ENCODE measurements at regions not wholly inside any gene's neighbourhood (a gene's known extent, or its start where the extent isn't known, plus 50 kb on each side); places are given as distances from the start of the nearest gene placed in this dataset.
"Not testable (repeated sequence)": the region's sequence is repeated elsewhere in the genome, so short reads cannot be mapped to it uniquely, and the experiment has no call there.

- DNase-seq (ENCODE audit: low read depth in 4 of 4, low spot score in 1 of 4): no peak
These were observed 112.5 kb downstream of the ADRA2C start for GRCh38 chr4:3878678-3879077.

GRCh38 chr4:3879681-3880614 lies 113.8 kb downstream of the ADRA2C start:
- no peak for DNase-seq (ENCODE audit: low read depth in 4 of 4, low spot score in 1 of 4)

DNA sequence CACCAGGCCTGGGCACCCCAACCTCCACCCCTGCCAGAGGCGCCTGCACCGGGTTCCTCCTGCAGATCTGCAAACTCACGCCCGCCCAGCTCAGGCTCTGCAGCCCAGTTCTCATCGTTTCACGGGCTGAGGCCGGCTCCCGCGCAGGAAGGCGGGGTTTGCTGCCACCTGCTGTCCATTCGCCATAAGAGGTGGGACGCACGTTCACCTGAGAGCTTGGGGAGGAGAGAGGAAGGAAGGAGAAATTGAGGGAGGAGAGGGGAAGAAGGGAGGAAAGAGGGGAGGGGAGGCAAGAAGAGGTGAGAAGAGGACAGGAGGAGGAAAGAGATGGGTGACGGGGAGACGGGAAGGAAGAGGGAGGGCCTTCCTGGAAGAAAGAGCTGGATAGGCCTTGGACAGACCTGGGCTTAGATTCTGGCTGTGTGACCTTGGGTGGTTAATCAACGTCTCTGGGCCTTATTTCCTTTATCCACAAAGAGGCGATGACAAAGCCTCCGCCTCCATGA lies 114.5 kb downstream of the ADRA2C start:
- DNase-seq (ENCODE audit: low read depth in 4 of 4, low spot score in 1 of 4): peak; percentile 21 to 60 (median 52)

DNA sequence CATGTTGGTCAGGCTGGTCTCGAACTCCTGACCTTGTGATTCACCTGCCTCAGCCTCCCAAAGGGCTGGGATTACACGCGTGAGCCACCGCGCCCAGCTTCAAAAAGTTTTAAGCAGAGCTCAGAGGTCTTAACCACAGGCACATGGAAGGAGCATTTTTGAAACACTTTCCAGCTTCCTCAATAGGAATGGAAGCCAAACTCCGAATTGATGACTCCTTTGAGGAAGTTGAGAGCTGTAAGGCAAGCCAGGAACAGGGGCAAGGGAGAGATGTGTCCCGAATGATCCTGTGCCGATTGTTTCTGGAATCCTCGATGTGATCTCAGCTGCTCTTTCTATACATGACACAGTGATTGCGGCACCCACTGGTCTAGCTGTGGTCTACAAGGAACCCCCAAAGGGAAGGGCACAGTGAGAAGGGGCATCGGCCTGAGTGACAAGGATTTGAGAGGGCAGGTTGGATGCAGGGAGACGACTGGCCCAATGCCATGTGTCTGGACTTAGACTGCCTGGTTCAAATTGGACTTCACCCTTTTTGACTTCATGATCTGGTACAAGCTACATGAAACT lies 116.2 kb downstream of the ADRA2C start:
- DNase-seq (ENCODE audit: low read depth in 4 of 4, low spot score in 1 of 4): not testable (repeated sequence)

GRCh38 chr4:3884261-3884660 lies 118.1 kb downstream of the ADRA2C start:
- DNase-seq (ENCODE audit: low read depth in 4 of 4, low spot score in 1 of 4): not testable (repeated sequence)

- DNase-seq (ENCODE audit: low read depth in 4 of 4, low spot score in 1 of 4): peak in 2 of 4 experiments; percentile 13 to 22
These were observed 127.4 kb downstream of the ADRA2C start for GRCh38 chr4:3893590-3893989.

- DNase-seq (ENCODE audit: low read depth in 4 of 4, low spot score in 1 of 4): not testable (repeated sequence)
These were observed 128.1 kb downstream of the ADRA2C start for GRCh38 chr4:3894086-3894959.

DNA sequence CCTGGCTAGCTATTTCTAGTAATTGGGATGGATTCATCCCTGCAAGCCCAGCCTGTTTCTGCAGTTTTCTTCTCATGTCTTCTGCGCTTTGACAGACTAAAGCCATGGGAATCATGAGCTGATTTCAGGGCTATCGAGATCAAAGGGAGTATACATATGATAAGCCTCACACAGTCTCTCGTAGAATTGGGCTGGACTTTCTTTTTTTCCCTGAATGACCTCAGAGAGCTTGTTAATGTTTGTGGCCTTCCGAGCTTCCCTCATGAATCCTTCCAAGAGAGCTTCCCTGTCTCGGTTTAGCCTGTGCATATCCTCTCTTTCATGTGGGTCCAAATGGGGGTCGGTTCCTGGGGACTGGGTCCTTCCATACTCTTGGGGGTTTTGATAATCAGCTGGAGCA lies 130.3 kb downstream of the ADRA2C start:
- no peak for DNase-seq (ENCODE audit: low read depth in 4 of 4, low spot score in 1 of 4)

DNA sequence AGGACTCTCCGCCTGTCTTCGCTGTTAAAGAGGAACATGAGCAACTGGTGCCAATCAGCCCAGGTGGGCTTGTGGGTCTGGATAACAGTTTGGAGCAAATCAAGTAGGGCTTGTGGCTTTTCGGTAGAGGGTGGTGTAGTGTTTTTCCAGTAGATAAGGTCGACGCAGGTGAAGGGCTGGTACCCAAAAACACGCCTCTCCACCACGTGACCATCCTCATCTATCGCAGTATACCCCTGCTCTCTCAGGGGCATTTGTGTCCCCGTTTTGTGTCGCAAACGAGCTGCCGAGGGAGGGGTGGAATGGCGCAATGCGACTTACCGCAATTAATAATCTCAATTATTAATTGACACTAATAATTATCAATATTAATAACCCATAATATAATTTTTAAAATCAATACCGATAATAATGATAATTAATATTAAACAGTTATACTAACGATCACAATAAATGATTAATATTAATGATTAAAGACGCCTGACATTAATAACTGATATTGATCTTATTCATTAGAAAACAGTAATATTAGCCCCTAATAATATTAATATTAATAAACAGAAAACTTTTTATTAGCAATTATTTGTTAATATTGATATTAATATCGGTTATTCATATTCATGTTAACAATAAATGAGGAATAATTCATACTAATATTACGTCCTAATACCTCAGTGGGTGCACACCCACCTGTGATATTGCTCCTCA lies 130.8 kb downstream of the ADRA2C start:
- DNase-seq (ENCODE audit: low read depth in 4 of 4, low spot score in 1 of 4): not testable (repeated sequence)

DNA sequence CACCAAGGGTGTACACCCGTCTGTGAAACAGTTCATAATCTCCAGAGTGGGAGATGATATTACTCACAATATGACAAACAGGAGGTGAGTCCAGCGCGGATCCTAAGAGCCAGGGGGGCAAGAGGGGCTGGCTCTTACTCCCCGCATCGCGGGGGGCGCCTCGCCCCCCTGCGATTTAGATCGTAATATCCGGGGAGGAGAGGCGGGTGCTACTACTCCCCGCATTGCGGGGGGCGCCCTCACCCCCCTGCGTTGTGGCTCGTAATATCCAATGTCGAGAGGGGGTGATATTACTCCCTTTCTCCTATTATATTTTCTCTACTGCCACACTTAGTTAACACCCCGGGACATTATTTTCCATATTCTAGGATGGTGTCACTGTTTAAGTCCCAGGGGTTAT lies 131.9 kb downstream of the ADRA2C start:
- no peak for DNase-seq (ENCODE audit: low read depth in 4 of 4, low spot score in 1 of 4)

GRCh38 chr4:3898928-3899327 lies 132.7 kb downstream of the ADRA2C start:
- DNase-seq (ENCODE audit: low read depth in 4 of 4, low spot score in 1 of 4): not testable (repeated sequence)

DNA sequence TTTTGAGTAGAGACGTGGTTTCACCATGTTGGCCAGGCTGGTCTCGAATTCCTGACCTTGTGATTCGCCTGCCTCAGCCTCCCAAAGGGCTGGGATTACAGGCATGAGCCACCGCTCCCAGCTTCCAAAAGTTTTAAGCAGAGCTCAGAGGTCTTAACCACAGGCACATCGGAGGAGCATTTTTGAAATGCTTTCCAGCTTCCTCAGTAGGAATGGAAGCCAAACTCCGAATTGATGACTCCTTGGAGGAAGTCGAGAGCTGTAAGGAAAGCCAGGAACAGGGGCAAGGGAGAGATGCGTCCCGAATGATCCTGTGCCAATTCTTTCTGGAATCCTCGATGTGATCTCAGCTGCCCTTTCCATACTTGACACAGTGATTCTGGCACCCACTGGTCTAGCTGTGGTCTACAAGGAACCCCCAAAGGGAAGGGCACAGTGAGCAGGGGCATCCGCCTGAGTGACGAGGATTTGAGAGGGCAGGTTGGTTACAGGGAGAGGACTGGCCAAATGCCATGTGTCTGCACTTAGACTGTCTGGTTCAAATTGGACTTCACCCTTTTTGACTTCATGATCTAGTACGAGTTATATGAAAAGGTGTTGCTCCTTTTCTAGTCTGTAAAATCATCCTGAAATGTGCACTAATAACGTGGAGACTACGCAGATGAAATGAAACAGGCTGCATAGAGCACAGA lies 138.2 kb downstream of the ADRA2C start:
- DNase-seq (ENCODE audit: low read depth in 4 of 4, low spot score in 1 of 4): not testable (repeated sequence)

DNA sequence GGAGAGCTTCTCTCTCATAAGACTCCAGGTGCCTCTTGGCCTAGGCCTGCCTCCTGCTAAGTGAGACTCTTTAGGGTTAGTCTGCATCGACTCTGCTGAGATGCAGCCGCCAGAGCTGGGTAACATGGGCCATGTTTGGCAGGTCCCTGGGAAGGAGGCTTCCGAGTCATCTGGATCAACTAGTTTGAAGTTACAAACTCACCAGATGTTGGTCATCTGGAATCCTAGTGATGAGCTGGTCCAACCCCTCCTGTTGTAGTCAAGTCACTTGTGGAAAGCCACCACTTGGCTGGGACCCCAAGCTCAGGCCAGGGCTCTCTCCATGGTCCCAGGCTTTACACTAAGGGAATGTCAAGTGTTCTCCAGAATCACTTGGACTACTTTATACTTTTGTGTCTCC lies 143.4 kb downstream of the ADRA2C start:
- not testable (repeated sequence) for DNase-seq (ENCODE audit: low read depth in 4 of 4, low spot score in 1 of 4)

- DNase-seq (ENCODE audit: low read depth in 4 of 4, low spot score in 1 of 4): not testable (repeated sequence)
These were observed 144.2 kb downstream of the ADRA2C start for GRCh38 chr4:3910161-3910950.

- no peak for DNase-seq (ENCODE audit: low read depth in 4 of 4, low spot score in 1 of 4)
These were observed 145.2 kb downstream of the ADRA2C start for GRCh38 chr4:3911252-3911856.

- not testable (repeated sequence) for DNase-seq (ENCODE audit: low read depth in 4 of 4, low spot score in 1 of 4)
These were observed 148.3 kb downstream of the ADRA2C start for GRCh38 chr4:3914511-3914910.

DNA sequence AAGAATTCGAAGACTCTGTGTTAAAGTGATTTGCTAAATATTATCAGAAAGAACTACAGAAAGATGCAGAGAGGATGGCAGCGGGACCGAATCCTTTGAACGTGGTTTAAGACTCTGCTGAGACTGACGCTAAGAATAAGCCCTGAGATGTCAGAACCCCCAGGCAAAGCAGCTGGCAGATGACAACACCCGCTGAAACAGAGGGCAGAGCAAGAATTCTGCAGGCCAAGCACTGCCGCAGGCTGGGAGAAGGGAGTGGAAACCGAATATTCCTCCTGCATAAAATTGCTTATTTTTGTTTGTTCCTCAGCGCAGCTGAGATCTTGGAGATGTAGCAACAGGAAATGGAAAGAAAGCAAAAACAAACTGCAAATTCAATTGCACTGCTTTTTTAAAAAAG lies 153.3 kb downstream of the ADRA2C start:
- not testable (repeated sequence) for DNase-seq (ENCODE audit: low read depth in 4 of 4, low spot score in 1 of 4)

DNA sequence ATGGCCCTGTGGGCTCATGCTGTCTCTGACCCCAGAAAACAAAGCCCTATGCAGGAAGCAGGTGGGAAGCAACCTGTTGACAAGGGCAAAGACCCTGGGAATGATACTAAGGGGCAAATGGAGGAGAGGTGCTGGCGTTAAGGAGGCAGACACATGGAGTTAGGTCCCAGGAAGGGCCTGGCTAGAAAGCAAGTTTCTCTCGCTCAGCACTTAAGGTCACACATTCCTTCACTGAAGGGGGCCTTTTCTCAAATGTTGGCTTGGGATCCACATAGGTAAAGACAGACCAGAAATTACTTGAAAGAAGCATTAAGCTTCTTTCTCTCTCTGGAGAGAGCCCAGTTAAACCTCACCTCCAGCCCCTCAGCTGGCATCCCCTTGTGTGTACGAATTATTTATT lies 155.7 kb downstream of the ADRA2C start:
- not testable (repeated sequence) for DNase-seq (ENCODE audit: low read depth in 4 of 4, low spot score in 1 of 4)

DNA sequence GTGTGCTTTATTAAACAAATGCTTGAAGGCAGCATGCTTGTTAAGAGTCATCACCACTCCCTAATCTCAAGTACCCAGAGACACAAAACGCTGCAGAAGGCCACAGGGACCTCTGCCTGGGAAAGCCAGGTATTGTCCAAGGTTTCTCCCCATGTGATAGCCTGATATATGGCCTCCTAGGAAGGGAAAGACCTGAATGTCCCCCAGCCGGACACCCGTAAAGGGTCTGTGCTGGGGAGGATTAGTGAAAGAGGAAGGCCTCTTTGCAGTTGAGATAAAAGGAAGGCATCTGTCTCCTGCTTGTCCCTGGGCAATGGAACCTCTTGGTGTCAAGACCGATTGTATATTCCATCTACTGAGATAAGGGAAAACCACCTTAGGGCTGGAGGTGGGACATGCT lies 159.7 kb downstream of the ADRA2C start:
- DNase-seq (ENCODE audit: low read depth in 4 of 4, low spot score in 1 of 4): not testable (repeated sequence)
